ENCODE measurements at regions not wholly inside any gene's neighbourhood (a gene's known extent, or its start where the extent isn't known, plus 50 kb on each side); places are given as distances from the start of the nearest gene placed in this dataset.

- Histone ChIP-seq H3K27ac (no peak overlapping the region), H3K4me1 (replicated peaks in 1 of 2) (no peaks in the 10 kb centered on the region), H3K36me3 (replicated peaks in 1 of 2) (no peaks in the 10 kb centered on the region), H3K9me3 (replicated peaks in 1 of 3) (peaks cover 0 to 6% (median 0%) of the 10 kb centered on the region in 3 donors), H3K27me3 (no peaks in the 10 kb centered on the region), H3K4me3 (no peak overlapping the region)
- DNase-seq = no peak
- TF ChIP-seq POLR2A (IDR thresholded peaks at IDR 0.05) (no peak), CTCF (IDR thresholded peaks at IDR 0.05) (no peak)
- intact Hi-C loops (cut with DNase I) = no loop called here
- 71 to 85% (median 78%) methylated on average over 2 of the region's 2 CpGs for WGBS, 4 donors
Measured at GRCh38 chr5:166540156-166540555, 1751.3 kb upstream of the WWC1 start.

DNA sequence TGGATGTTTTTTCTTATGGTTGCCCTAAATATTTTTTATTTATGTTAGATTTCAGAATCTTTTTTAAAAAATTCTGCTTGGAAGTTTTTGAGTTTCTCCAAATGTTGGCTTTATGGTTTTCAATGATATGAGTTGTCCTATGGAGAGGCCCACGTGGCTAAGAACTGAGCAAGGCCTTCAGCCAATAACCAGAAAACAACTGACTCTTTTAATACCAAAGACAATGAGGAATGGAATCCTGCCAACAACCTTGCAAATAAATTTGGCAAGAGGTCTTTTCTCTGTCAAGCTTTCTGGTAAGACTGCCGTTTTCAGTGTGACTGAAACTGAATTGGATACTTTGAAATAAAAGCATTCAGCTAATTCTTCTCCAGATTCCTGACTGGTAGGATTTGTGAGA is 1740.1 kb upstream of the WWC1 start:
- Histone ChIP-seq H3K9me3 (replicated peaks in 1 of 3) (peaks cover 0 to under 1% (median 0%) of the 10 kb centered on the region in 3 donors), H3K27ac (no peak overlapping the region), H3K4me1 (replicated peaks in 1 of 2) (no peaks in the 10 kb centered on the region), H3K27me3 (no peaks in the 10 kb centered on the region), H3K36me3 (replicated peaks in 1 of 2) (no peaks in the 10 kb centered on the region), H3K4me3 (no peak overlapping the region)
- 12 to 22% (median 17%) methylated on average over 2 of the region's 2 CpGs for WGBS, 4 donors
- TF ChIP-seq CTCF (IDR thresholded peaks at IDR 0.05) (no peak), POLR2A (IDR thresholded peaks at IDR 0.05) (no peak)
- DNase-seq = no peak
- intact Hi-C loops (cut with DNase I) = no loop called here

DNA sequence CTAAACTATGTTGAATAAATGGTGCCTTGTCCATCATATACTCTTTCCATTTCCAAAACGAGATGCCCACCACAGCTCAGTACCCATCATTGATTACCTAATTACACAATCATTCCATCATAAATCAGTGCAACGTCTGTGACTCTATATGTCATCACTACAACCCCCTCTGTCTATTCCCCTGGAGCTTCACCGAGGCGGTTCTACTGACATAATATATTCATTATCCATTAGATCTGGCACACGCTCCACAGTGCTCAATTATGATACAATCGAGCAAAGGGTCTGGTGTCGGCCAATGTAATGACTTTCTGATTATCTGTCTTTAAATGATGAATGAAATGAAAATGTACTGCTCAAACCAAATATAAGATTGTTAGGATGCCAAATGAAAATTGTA is 1737.7 kb upstream of the WWC1 start:
- TF ChIP-seq CTCF (IDR thresholded peaks at IDR 0.05) (no peak), POLR2A (IDR thresholded peaks at IDR 0.05) (no peak)
- whole genome bisulfite sequencing, 4 donors = 70 to 80% (median 77%) methylated on average over 7 of the region's 7 CpGs
- intact Hi-C loops (cut with DNase I) = no loop called here

GRCh38 chr5:166561759-166562158 is 1729.7 kb upstream of the WWC1 start:
- H3K36me3 ChIP-seq (replicated peaks in 1 of 2) = no peaks in the 10 kb centered on the region
- no peaks in the 10 kb centered on the region for H3K27me3 ChIP-seq
- intact Hi-C loops (cut with DNase I) = no loop called here
- DNase-seq = no peak
- no peaks in the 10 kb centered on the region for H3K9me3 ChIP-seq (replicated peaks in 1 of 3)
- TF ChIP-seq POLR2A (IDR thresholded peaks at IDR 0.05) = no peak
- no peak for TF ChIP-seq CTCF (IDR thresholded peaks at IDR 0.05)
- 63 to 71% (median 68%) methylated on average over 3 of the region's 3 CpGs for WGBS, 4 donors
- no peak overlapping the region for H3K27ac ChIP-seq
- H3K4me1 ChIP-seq (replicated peaks in 1 of 2) = no peaks in the 10 kb centered on the region
- H3K4me3 ChIP-seq = no peak overlapping the region

More for the DNA sequence above, 1737.7 kb upstream of the WWC1 start:
- Histone ChIP-seq H3K4me1 (replicated peaks in 1 of 2) (no peaks in the 10 kb centered on the region), H3K9me3 (replicated peaks in 1 of 3) (no peaks in the 10 kb centered on the region), H3K27ac (no peak overlapping the region), H3K36me3 (replicated peaks in 1 of 2) (no peaks in the 10 kb centered on the region), H3K4me3 (no peak overlapping the region), H3K27me3 (no peaks in the 10 kb centered on the region)
- DNase-seq = no peak
